Medulla oblongata (tissue), 1 donor: ENCODE measurements at regions not wholly inside any gene's neighbourhood (a gene's known extent, or its start where the extent isn't known, plus 50 kb on each side); places are given as distances from the start of the nearest gene placed in this dataset.

ENCODE experiments used
- DNase-seq: peaks from one replicate; pipeline ENCODE4 v3.0.0-alpha.2; 2015; ENCODE audit errors: extremely low spot score

GRCh38 chr15:91555312-91555711 is 298.2 kb upstream of the SLCO3A1 start:
- no peak for DNase-seq

- DNase-seq, result no peak
Observed at GRCh38 chr15:91556926-91557325, 296.6 kb upstream of the SLCO3A1 start.

- peak; percentile 87 for DNase-seq
Observed at GRCh38 chr15:91559066-91559465, 294.4 kb upstream of the SLCO3A1 start.

- DNase-seq, result peak; percentile 76
Observed at GRCh38 chr15:91561371-91562100, 292.0 kb upstream of the SLCO3A1 start.

- no peak for DNase-seq
Observed at GRCh38 chr15:91562698-91563097, 290.8 kb upstream of the SLCO3A1 start.

- DNase-seq, result no peak
Observed at GRCh38 chr15:91564631-91565030, 288.9 kb upstream of the SLCO3A1 start.

- DNase-seq, result no peak
Observed at GRCh38 chr15:91566141-91566540, 287.4 kb upstream of the SLCO3A1 start.

- no peak for DNase-seq
Observed at GRCh38 chr15:91568036-91568435, 285.5 kb upstream of the SLCO3A1 start.

GRCh38 chr15:91572110-91572509 is 281.4 kb upstream of the SLCO3A1 start:
- DNase-seq, result no peak

GRCh38 chr15:91576096-91576495 is 277.4 kb upstream of the SLCO3A1 start:
- DNase-seq, result no peak

- DNase-seq, result no peak
Observed at GRCh38 chr15:91578511-91578910, 275.0 kb upstream of the SLCO3A1 start.

- DNase-seq, result no peak
Observed at GRCh38 chr15:91584895-91585294, 268.6 kb upstream of the SLCO3A1 start.

GRCh38 chr15:91586560-91586959 is 266.9 kb upstream of the SLCO3A1 start:
- DNase-seq, result no peak

- no peak for DNase-seq
Observed at GRCh38 chr15:91589360-91589759, 264.1 kb upstream of the SLCO3A1 start.

GRCh38 chr15:91592567-91592966 is 260.9 kb upstream of the SLCO3A1 start:
- DNase-seq, result no peak

- DNase-seq, result no peak
Observed at GRCh38 chr15:91593067-91593466, 260.4 kb upstream of the SLCO3A1 start.

- DNase-seq, result no peak
Observed at GRCh38 chr15:91593653-91594052, 259.9 kb upstream of the SLCO3A1 start.

- no peak for DNase-seq
Observed at GRCh38 chr15:91599261-91599660, 254.2 kb upstream of the SLCO3A1 start.

GRCh38 chr15:91603384-91604080 is 250.0 kb upstream of the SLCO3A1 start:
- no peak for DNase-seq

GRCh38 chr15:91604122-91604521 is 249.4 kb upstream of the SLCO3A1 start:
- DNase-seq, result no peak

GRCh38 chr15:91605576-91605975 is 247.9 kb upstream of the SLCO3A1 start:
- DNase-seq, result no peak

- DNase-seq, result no peak
Observed at GRCh38 chr15:91609231-91609630, 244.3 kb upstream of the SLCO3A1 start.

GRCh38 chr15:91609966-91610365 is 243.5 kb upstream of the SLCO3A1 start:
- DNase-seq, result no peak
